ENCODE measurements at regions not wholly inside any gene's neighbourhood (a gene's known extent, or its start where the extent isn't known, plus 50 kb on each side); places are given as distances from the start of the nearest gene placed in this dataset.

GRCh38 chr5:3317051-3317795 lies 278.4 kb upstream of the IRX1 start:
- no peak overlapping the region for H3K4me3 ChIP-seq (replicated peaks in 1 of 2; ENCODE audit: low read depth in 1 of 2, low read length in 2 of 2)
- H2AFZ ChIP-seq (ENCODE audit: low read depth, low read length, poor library complexity, severe bottlenecking): no peak overlapping the region
- no peaks in the 10 kb centered on the region for H4K20me1 ChIP-seq (ENCODE audit: insufficient read depth)
- TF ChIP-seq ZNF274 (IDR thresholded peaks at IDR 0.05; ENCODE audit: low read depth, low read length): no peak
- no peak for TF ChIP-seq SIN3A (IDR thresholded peaks at IDR 0.05; ENCODE audit: low read depth)
- TF ChIP-seq CTCF (IDR thresholded peaks at IDR 0.05 in 2 of 3, conservative IDR thresholded peaks at IDR 0.05 in 1 of 3; ENCODE audit: borderline replicate concordance in 1 of 3, insufficient read depth in 1 of 3, low read depth in 2 of 3, low read length in 2 of 3): no peak
- no peak for TF ChIP-seq EZH2 (IDR thresholded peaks at IDR 0.05)
- no peak for TF ChIP-seq TCF7L2 (IDR thresholded peaks at IDR 0.05; ENCODE audit: borderline replicate concordance, extremely low read depth, insufficient read depth, insufficient read length)
- no peak for TF ChIP-seq CBX3 (IDR thresholded peaks at IDR 0.05; ENCODE audit: low read depth)
- TF ChIP-seq POLR2AphosphoS5 (IDR thresholded peaks at IDR 0.05; ENCODE audit: low read depth, low read length): no peak
- H3K9me2 ChIP-seq (ENCODE audit: insufficient read depth): no peaks in the 10 kb centered on the region
- no peak overlapping the region for H3K4me2 ChIP-seq (ENCODE audit: low read length)
- BruUV-seq (replicated peaks): no TSS peak
- H3K27ac ChIP-seq (ENCODE audit: low read depth, low read length): no peak overlapping the region
- no peak for DNase-seq (ENCODE audit: low read depth, low spot score)
- intact Hi-C loops (cut with micrococcal nuclease): no loop called here
- H3K27me3 ChIP-seq (ENCODE audit: insufficient read depth, low read length): no peaks in the 10 kb centered on the region
- H3K9me3 ChIP-seq (ENCODE audit: control insufficient read depth in 1 of 2, insufficient read depth in 1 of 2, low read depth in 1 of 2, low read length in 2 of 2): peaks cover 8 to 31% of the 10 kb centered on the region in 2 experiments; a peak in 2 of 4 replicates
- H3K4me1 ChIP-seq (ENCODE audit: control insufficient read depth in 1 of 2, insufficient read depth in 2 of 2, low read length in 2 of 2): no peaks in the 10 kb centered on the region
- H3K9ac ChIP-seq (ENCODE audit: low read length): no peak overlapping the region
- no peaks in the 10 kb centered on the region for H3K79me2 ChIP-seq (ENCODE audit: insufficient read depth, low read length)
- ChIA-PET RAD21 (ENCODE audit: low non-redundant PET in 1 of 2, low total read pairs in 2 of 2, uncharacterized antibody in 2 of 2, unreplicated experiment in 2 of 2) (no interaction called here), POLR2A (no interaction called here), CTCF (no interaction called here)
- no peaks in the 10 kb centered on the region for H3K36me3 ChIP-seq (ENCODE audit: control insufficient read depth in 1 of 2, insufficient read depth in 2 of 2, low read length in 2 of 2)
- ATAC-seq: no peak

GRCh38 chr5:3313569-3313968 lies 282.1 kb upstream of the IRX1 start:
- intact Hi-C loops (cut with micrococcal nuclease): no loop called here
- H3K27ac ChIP-seq (ENCODE audit: low read depth, low read length): no peak overlapping the region
- no peaks in the 10 kb centered on the region for H3K36me3 ChIP-seq (ENCODE audit: control insufficient read depth in 1 of 2, insufficient read depth in 2 of 2, low read length in 2 of 2)
- H3K9me3 ChIP-seq (ENCODE audit: control insufficient read depth in 1 of 2, insufficient read depth in 1 of 2, low read depth in 1 of 2, low read length in 2 of 2): peaks cover 11 to 44% of the 10 kb centered on the region in 2 experiments; a peak in 2 of 4 replicates
- RAD21 ChIA-PET (ENCODE audit: low non-redundant PET in 1 of 2, low total read pairs in 2 of 2, uncharacterized antibody in 2 of 2, unreplicated experiment in 2 of 2): no interaction called here
- no peak overlapping the region for H2AFZ ChIP-seq (ENCODE audit: low read depth, low read length, poor library complexity, severe bottlenecking)
- POLR2A ChIA-PET: no interaction called here
- no peaks in the 10 kb centered on the region for H4K20me1 ChIP-seq (ENCODE audit: insufficient read depth)
- H3K4me1 ChIP-seq (ENCODE audit: control insufficient read depth in 1 of 2, insufficient read depth in 2 of 2, low read length in 2 of 2): no peaks in the 10 kb centered on the region
- H3K9ac ChIP-seq (ENCODE audit: low read length): no peak overlapping the region
- no peaks in the 10 kb centered on the region for H3K79me2 ChIP-seq (ENCODE audit: insufficient read depth, low read length)
- CTCF ChIA-PET: no interaction called here
- DNase-seq (ENCODE audit: low read depth, low spot score) (no peak), ATAC-seq (no peak)
- no TSS peak for BruUV-seq (replicated peaks)
- H3K27me3 ChIP-seq (ENCODE audit: insufficient read depth, low read length): no peaks in the 10 kb centered on the region
- H3K9me2 ChIP-seq (ENCODE audit: insufficient read depth): no peaks in the 10 kb centered on the region
- H3K4me2 ChIP-seq (ENCODE audit: low read length): no peak overlapping the region
- TF ChIP-seq EZH2phosphoT487 (IDR thresholded peaks at IDR 0.05; ENCODE audit: borderline replicate concordance): no peak
- TF ChIP-seq ZBTB33 (IDR thresholded peaks at IDR 0.05; ENCODE audit: extremely low read depth, insufficient replicate concordance, low read length): no peak
- no peak for TF ChIP-seq CTCF (IDR thresholded peaks at IDR 0.05 in 2 of 3, conservative IDR thresholded peaks at IDR 0.05 in 1 of 3; ENCODE audit: borderline replicate concordance in 1 of 3, insufficient read depth in 1 of 3, low read depth in 2 of 3, low read length in 2 of 3)
- TF ChIP-seq POLR2AphosphoS5 (IDR thresholded peaks at IDR 0.05; ENCODE audit: low read depth, low read length): no peak
- no peak for TF ChIP-seq SP1 (IDR thresholded peaks at IDR 0.05; ENCODE audit: low read depth)
- H3K4me3 ChIP-seq (replicated peaks in 1 of 2; ENCODE audit: low read depth in 1 of 2, low read length in 2 of 2): no peak overlapping the region
